Upper lobe of right lung (tissue), 1 donor: ENCODE measurements at regions not wholly inside any gene's neighbourhood (a gene's known extent, or its start where the extent isn't known, plus 50 kb on each side); places are given as distances from the start of the nearest gene placed in this dataset.
A peak's percentile ranks its signal among the peaks of the same experiment; 100 is the strongest.

Source experiments
- ATAC-seq: fragments of 200-7000 bp; cut with Tn5 transposase; one replicate; pipeline ENCODE4 v1.9.1; 2020; ENCODE audit warnings: mild to moderate bottlenecking, moderate library complexity
- DNase-seq: peaks from one replicate; pipeline ENCODE4 v3.0.0-alpha.2; 2020
- H3K27ac ChIP-seq: fragments of 200-600 bp; one replicate; pipeline ENCODE4 v1.8.0; 2022
- H3K27me3 ChIP-seq: fragments of 200-600 bp; one replicate; pipeline ENCODE4 v1.8.0; 2022; ENCODE audit warnings: mild to moderate bottlenecking
- H3K36me3 ChIP-seq: fragments of 200-600 bp; one replicate; pipeline ENCODE4 v1.8.0; 2022
- H3K4me1 ChIP-seq: fragments of 200-600 bp; one replicate; pipeline ENCODE4 v1.8.0; 2022
- H3K4me3 ChIP-seq: fragments of 200-600 bp; one replicate; pipeline ENCODE4 v1.8.0; 2022; ENCODE audit warnings: mild to moderate bottlenecking
- H3K9me3 ChIP-seq: fragments of 200-600 bp; one replicate; pipeline ENCODE4 v1.8.0; 2022
- intact Hi-C: fragments of 100-400 bp; cut with DNase I; formaldehyde crosslinking; loops from one replicate; pipeline ENCODE4 v1.11.0; 2022
- TF ChIP-seq, protein P1 (sequence below): fragments of 200-600 bp; IDR thresholded peaks from one replicate; pipeline ENCODE4 v1.8.0; 2022; ENCODE audit warnings: antibody characterized with exemption
- donor health status: DM: no; HTN: yes; CAD: no; lungs with severe emphysema.

DNA sequence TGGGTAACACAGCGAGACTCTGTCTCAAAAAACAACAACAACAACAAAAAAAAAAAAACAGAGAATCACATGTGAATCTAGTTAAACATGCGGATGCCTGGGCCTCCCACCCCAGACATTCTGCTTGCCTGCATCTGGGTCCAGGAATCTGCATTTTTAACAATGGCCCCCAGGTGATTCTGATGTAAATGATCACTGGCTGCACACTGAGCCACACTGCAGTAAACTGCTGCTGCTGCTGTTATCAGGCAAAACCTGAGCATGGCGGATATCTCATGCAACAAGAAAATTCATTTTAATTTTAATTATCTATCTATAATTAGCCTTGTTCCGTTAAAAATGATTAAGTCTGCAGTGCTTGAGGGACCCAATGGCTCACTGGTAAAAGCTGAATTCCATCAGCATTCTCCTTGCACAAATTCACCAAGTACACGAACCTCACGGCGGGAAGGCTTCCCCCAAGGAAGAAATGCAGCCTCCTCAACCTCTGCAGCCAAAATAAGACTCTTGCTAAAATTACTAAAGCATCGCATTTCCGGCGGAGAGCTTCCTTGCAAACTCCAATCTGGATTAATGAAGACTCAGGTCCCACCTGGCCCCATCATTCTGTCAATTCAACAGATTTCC, 81.6 kb upstream of the SNX9 start:
- Histone ChIP-seq H3K9me3 (no peaks in the 10 kb centered on the region), H3K4me1 (no peaks in the 10 kb centered on the region), H3K27me3 (no peaks in the 10 kb centered on the region), H3K36me3 (no peaks in the 10 kb centered on the region), H3K4me3 (no peak overlapping the region), H3K27ac (peak overlapping the region; percentile 20)
- no peak for ATAC-seq
- intact Hi-C loops: no loop called here
- no peak for DNase-seq
- TF ChIP-seq, protein P1, sequence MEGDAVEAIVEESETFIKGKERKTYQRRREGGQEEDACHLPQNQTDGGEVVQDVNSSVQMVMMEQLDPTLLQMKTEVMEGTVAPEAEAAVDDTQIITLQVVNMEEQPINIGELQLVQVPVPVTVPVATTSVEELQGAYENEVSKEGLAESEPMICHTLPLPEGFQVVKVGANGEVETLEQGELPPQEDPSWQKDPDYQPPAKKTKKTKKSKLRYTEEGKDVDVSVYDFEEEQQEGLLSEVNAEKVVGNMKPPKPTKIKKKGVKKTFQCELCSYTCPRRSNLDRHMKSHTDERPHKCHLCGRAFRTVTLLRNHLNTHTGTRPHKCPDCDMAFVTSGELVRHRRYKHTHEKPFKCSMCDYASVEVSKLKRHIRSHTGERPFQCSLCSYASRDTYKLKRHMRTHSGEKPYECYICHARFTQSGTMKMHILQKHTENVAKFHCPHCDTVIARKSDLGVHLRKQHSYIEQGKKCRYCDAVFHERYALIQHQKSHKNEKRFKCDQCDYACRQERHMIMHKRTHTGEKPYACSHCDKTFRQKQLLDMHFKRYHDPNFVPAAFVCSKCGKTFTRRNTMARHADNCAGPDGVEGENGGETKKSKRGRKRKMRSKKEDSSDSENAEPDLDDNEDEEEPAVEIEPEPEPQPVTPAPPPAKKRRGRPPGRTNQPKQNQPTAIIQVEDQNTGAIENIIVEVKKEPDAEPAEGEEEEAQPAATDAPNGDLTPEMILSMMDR: no peak

DNA sequence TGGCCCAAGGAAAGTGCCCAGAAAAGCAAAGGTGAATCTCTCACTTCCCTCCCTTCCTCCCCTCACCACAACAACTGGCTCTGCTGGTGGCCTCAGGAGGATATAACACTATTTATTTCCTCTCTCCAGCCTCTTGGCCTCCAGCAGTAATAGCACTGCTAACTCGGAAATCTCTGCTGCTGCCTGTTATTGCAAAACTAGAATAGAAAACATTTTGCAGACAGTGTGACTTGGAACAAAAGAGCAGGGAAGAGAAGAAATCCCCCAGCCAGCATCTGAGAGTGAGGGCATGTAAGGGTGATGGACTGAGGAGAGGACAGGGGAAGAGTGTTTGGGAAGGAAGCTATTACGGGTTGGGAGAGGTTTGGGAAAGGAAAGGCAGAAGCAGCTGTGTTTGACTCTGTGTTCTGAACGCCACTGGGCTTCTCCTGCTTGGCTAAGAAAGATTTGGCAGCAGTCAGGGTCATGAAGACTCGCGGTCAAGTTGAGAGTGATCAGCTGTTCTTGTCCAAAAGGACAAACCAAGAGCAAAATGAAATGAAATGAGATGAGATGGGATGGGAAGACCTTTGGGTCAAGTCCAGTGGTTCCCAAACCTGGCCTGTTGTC, 81.0 kb upstream of the SNX9 start:
- DNase-seq: no peak
- Histone ChIP-seq H3K9me3 (no peaks in the 10 kb centered on the region), H3K36me3 (no peaks in the 10 kb centered on the region), H3K4me1 (no peaks in the 10 kb centered on the region), H3K4me3 (no peak overlapping the region), H3K27me3 (no peaks in the 10 kb centered on the region), H3K27ac (peak overlapping the region; percentile 20)
- TF ChIP-seq, protein P1: no peak
- intact Hi-C loops: no loop called here
- ATAC-seq: no peak

DNA sequence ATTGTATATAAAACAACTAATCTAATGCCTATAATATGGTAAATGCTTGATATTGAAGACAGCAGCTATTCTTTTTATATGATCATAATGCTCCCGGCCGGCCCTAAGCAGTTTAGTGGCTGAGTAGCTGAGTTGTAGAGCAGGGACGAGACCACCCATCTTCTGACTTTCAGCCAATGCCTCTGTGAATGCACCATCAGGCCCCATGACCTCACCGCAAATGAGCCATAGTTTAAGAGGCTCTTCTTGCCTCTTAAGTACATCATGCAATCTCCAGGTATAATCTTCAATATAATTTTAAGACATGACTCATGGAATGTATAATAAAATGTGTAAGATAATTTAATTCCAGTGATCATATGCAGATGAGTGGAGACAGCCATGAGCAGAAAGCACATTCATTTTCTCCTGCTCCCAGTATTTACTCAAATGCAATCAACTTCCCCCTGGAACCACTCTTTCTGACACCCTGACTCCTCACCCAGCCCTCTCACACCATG, 78.9 kb upstream of the SNX9 start:
- Histone ChIP-seq H3K36me3 (no peaks in the 10 kb centered on the region), H3K27ac (no peak overlapping the region), H3K27me3 (no peaks in the 10 kb centered on the region), H3K4me1 (no peaks in the 10 kb centered on the region), H3K4me3 (no peak overlapping the region), H3K9me3 (no peaks in the 10 kb centered on the region)
- intact Hi-C loops: no loop called here
- ATAC-seq (no peak), DNase-seq (no peak)
- TF ChIP-seq, protein P1: no peak

DNA sequence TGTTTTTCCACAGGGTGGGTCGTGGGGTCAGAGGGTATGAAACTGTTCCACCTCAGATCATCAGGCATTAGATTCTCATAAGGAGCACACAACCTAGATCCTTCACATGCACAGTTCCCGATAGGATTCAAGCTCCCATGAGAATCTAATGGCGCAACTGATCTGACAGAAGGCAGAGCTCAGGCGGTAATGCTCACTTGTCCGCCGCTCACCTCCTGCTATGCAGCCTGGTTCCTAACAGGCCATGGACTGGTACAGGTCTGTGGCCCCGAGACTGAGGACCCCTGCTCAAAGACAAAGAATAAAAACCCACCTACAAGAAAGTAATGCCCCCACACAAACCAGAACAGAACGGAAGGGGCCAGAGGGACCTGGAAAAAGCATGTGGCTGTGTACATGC, 76.1 kb upstream of the SNX9 start:
- DNase-seq (no peak), ATAC-seq (no peak)
- TF ChIP-seq, protein P1: no peak
- intact Hi-C loops: no loop called here
- Histone ChIP-seq H3K27me3 (no peaks in the 10 kb centered on the region), H3K4me1 (no peaks in the 10 kb centered on the region), H3K27ac (no peak overlapping the region), H3K36me3 (no peaks in the 10 kb centered on the region), H3K9me3 (no peaks in the 10 kb centered on the region), H3K4me3 (no peak overlapping the region)

DNA sequence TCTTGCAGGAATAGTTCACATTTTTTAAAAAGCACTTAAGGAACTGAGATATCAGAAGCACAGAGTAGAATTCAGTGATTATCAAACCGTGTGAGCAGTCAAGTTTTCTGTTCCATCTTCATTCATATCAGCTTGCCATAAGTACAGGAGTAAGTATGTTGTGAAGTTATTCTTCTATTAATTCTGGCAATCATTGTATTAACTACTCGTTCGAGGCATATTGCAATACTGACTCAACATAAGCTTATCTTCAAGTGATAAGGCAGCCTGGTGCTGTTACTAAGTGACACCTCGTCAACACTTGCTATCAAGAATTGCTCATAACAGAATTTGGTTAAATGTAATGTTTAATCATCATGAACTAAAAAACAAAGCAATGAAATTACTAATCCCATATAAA, 75.7 kb upstream of the SNX9 start:
- Histone ChIP-seq H3K27ac (no peak overlapping the region), H3K9me3 (no peaks in the 10 kb centered on the region), H3K27me3 (no peaks in the 10 kb centered on the region), H3K4me3 (no peak overlapping the region), H3K36me3 (no peaks in the 10 kb centered on the region), H3K4me1 (no peaks in the 10 kb centered on the region)
- DNase-seq (no peak), ATAC-seq (no peak)
- intact Hi-C loops: no loop called here
- TF ChIP-seq, protein P1: no peak
